ENCODE measurements at regions not wholly inside any gene's neighbourhood (a gene's known extent, or its start where the extent isn't known, plus 50 kb on each side); places are given as distances from the start of the nearest gene placed in this dataset.

DNA sequence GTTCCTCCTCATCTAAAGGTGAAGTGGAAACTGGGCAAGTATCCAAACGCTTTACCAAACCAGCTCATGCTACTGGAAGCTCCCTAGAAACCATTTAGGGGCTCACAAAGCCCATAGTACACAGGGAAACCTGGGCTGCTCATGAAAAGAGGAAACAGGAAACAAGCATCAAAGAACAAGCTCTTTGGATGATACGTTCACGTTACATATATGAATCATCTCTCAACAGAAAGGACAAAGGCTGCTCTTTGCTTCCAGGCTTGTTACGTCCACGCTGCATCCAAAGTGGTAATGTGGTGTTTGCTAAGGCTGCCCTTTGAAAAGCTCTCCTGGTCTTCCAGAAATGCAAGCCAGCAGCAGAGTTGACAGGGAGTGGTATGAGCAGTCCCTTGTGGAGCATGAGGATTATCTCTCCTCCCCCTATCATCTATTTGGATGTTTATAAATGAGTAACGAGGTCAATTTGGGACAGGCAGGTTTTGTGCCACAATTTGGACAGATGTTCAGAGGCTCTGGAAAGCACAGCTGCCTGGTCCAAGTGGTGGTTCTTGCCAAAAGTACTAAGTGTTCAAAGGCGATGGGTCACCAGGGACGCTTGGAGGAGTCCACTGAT, 98.0 kb upstream of the RORA start:
- no peak overlapping the region for H3K27ac ChIP-seq

GRCh38 chr15:61319892-61320291, 90.8 kb upstream of the RORA start:
- TF ChIP-seq, protein P1, sequence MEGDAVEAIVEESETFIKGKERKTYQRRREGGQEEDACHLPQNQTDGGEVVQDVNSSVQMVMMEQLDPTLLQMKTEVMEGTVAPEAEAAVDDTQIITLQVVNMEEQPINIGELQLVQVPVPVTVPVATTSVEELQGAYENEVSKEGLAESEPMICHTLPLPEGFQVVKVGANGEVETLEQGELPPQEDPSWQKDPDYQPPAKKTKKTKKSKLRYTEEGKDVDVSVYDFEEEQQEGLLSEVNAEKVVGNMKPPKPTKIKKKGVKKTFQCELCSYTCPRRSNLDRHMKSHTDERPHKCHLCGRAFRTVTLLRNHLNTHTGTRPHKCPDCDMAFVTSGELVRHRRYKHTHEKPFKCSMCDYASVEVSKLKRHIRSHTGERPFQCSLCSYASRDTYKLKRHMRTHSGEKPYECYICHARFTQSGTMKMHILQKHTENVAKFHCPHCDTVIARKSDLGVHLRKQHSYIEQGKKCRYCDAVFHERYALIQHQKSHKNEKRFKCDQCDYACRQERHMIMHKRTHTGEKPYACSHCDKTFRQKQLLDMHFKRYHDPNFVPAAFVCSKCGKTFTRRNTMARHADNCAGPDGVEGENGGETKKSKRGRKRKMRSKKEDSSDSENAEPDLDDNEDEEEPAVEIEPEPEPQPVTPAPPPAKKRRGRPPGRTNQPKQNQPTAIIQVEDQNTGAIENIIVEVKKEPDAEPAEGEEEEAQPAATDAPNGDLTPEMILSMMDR (conservative IDR thresholded peaks at IDR 0.05), result no peak
- H3K27ac ChIP-seq, result no peak overlapping the region

More for the DNA sequence above, 98.0 kb upstream of the RORA start:
- TF ChIP-seq, protein P1 (conservative IDR thresholded peaks at IDR 0.05), result no peak

- TF ChIP-seq, protein P1 (conservative IDR thresholded peaks at IDR 0.05), result no peak
- no peak overlapping the region for H3K27ac ChIP-seq
Observed at GRCh38 chr15:61318802-61319525, 89.9 kb upstream of the RORA start.

GRCh38 chr15:61318301-61318700, 89.2 kb upstream of the RORA start:
- no peak overlapping the region for H3K27ac ChIP-seq
- TF ChIP-seq, protein P1 (conservative IDR thresholded peaks at IDR 0.05), result no peak

DNA sequence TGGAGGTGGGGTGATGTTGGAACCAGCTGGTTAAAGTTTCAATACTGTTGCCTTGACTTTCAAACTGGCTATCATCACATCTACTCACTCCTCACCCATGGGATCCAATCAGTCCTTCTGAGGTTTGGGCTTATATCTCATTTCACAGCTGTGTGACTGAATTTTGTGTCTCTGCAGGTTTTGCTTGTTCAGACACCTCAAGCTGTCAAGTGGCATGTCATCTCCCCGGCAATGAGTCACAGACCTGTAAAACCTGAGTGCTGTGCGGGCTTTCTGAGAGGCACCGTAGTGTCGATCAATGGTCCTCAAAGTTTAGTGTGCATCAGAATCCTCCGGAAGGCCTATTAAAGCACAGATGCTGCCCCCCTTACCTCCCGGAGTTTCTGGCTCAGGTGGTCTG, 86.4 kb upstream of the RORA start:
- no peak overlapping the region for H3K27ac ChIP-seq
- TF ChIP-seq, protein P1 (conservative IDR thresholded peaks at IDR 0.05), result no peak

GRCh38 chr15:61314427-61314826, 85.3 kb upstream of the RORA start:
- H3K27ac ChIP-seq, result no peak overlapping the region
- TF ChIP-seq, protein P1 (conservative IDR thresholded peaks at IDR 0.05), result no peak

DNA sequence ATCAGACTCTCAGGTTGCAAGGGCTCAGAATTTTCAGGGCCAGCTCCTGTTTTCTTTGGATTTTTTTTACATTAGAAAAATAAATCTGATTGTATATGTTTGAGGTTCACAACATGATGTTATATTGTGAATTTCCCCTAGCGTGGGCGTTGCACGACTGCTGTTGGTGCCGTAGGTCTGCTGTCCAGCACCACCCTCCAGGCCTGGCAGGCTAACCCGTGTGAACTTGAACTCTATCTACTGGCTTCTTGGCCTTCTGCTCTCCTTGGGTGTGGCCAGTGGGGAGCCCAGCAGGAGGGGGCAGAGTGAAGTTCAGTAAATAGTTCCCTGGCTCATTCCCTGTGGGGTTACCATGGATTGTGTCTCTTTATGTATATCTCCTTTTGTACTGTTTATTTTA, 80.5 kb upstream of the RORA start:
- TF ChIP-seq, protein P1 (conservative IDR thresholded peaks at IDR 0.05), result no peak
- H3K27ac ChIP-seq, result no peak overlapping the region
